ENCODE measurements at regions not wholly inside any gene's neighbourhood (a gene's known extent, or its start where the extent isn't known, plus 50 kb on each side); places are given as distances from the start of the nearest gene placed in this dataset.
"Not testable (repeated sequence)": the region's sequence is repeated elsewhere in the genome, so short reads cannot be mapped to it uniquely, and the experiment has no call there.

DNA sequence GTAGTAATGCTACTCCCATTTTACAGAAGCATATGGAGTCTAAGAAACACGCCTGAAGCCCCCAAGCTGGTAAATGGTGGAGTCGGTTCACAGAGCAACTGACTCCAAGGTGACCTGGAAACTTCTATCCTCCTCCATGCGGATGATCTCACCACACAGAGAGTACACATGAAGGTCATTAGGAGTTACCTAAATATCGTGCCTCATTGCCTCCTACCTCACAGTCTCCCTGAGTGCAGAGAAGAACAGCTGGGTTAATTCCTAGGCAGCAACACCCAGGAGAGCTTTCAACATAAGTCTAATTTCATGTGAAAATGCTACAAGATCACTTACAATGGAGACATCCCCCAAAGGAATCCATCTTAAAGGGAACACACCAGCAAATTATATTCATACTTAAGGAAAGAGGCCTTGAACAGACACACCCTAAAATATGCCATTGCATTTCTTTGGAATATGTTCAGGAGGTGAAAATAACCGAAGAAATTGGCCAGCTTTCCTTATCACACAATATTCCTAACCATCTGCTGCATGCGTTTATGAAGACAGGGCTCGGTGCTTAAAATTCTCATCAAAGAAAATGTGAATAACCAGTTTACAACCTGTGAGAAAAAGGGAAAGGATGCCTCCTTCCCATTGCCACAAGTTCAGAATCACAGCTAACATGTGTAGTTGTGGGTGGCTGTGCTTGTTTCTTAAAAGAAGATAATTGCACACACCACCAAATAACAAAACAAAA is 203.6 kb upstream of the NBEA start:
- no peaks in the 10 kb centered on the region for H3K27me3 Mint-ChIP-seq
- H3K27ac Mint-ChIP-seq: no peak overlapping the region
- ATAC-seq (ENCODE audit: low read depth) (no peak), DNase-seq (no peak)
- H3K4me2 ChIP-seq (replicated peaks; ENCODE audit: low read depth, low read length, poor library complexity, severe bottlenecking): no peak overlapping the region
- no peak overlapping the region for H3K4me3 Mint-ChIP-seq
- H3K27ac ChIP-seq (ENCODE audit: low read length in 2 of 2): no peak overlapping the region
- no peaks in the 10 kb centered on the region for H3K36me3 ChIP-seq (replicated peaks in 1 of 2; ENCODE audit: control extremely low read depth in 1 of 2, control insufficient read depth in 1 of 2, extremely low read depth in 1 of 2, insufficient read depth in 2 of 2, low read length in 1 of 2)
- no peak overlapping the region for H2AFZ ChIP-seq (ENCODE audit: insufficient read depth, low read depth, low read length, poor library complexity, severe bottlenecking)
- no peaks in the 10 kb centered on the region for H3K27me3 ChIP-seq (replicated peaks in 1 of 4; ENCODE audit: control extremely low read depth in 1 of 4, control insufficient read depth in 3 of 4, insufficient read depth in 4 of 4, low read length in 3 of 4)
- no peaks in the 10 kb centered on the region for H3K4me1 ChIP-seq (ENCODE audit: control insufficient read depth in 2 of 2, insufficient read depth in 2 of 2, low read length in 2 of 2)
- H3K9me3 Mint-ChIP-seq (ENCODE audit: insufficient read depth): no peaks in the 10 kb centered on the region
- H3K9ac ChIP-seq (ENCODE audit: low read length): no peak overlapping the region
- intact Hi-C loops (cut with micrococcal nuclease): no loop called here
- H3K4me3 ChIP-seq (ENCODE audit: control extremely low read depth in 1 of 5, extremely low read depth in 1 of 5, insufficient read depth in 1 of 5, low read depth in 2 of 5, low read length in 4 of 5): no peak overlapping the region
- H3K9me3 ChIP-seq (ENCODE audit: control extremely low read depth in 1 of 3, control insufficient read depth in 2 of 3, insufficient read depth in 1 of 3, low read length in 2 of 3): no peaks in the 10 kb centered on the region
- ChIA-PET POLR2A (no interaction called here), CTCF (no interaction called here)
- WGBS (ENCODE audit: insufficient coverage): 87% methylated on average over 3 of the region's 7 CpGs
- no peak for TF ChIP-seq EZH2 (IDR thresholded peaks at IDR 0.05; ENCODE audit: borderline replicate concordance, insufficient read depth, low read depth, low read length, poor library complexity, severe bottlenecking)
- TF ChIP-seq, protein P1, sequence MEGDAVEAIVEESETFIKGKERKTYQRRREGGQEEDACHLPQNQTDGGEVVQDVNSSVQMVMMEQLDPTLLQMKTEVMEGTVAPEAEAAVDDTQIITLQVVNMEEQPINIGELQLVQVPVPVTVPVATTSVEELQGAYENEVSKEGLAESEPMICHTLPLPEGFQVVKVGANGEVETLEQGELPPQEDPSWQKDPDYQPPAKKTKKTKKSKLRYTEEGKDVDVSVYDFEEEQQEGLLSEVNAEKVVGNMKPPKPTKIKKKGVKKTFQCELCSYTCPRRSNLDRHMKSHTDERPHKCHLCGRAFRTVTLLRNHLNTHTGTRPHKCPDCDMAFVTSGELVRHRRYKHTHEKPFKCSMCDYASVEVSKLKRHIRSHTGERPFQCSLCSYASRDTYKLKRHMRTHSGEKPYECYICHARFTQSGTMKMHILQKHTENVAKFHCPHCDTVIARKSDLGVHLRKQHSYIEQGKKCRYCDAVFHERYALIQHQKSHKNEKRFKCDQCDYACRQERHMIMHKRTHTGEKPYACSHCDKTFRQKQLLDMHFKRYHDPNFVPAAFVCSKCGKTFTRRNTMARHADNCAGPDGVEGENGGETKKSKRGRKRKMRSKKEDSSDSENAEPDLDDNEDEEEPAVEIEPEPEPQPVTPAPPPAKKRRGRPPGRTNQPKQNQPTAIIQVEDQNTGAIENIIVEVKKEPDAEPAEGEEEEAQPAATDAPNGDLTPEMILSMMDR (IDR thresholded peaks at IDR 0.05): no peak
- no peaks in the 10 kb centered on the region for H3K4me1 Mint-ChIP-seq
- H3K79me2 ChIP-seq (ENCODE audit: control insufficient read depth, insufficient read depth, low read length): no peaks in the 10 kb centered on the region
- H4K20me1 ChIP-seq (ENCODE audit: control insufficient read depth, insufficient read depth, low read length, poor library complexity, severe bottlenecking): no peaks in the 10 kb centered on the region

DNA sequence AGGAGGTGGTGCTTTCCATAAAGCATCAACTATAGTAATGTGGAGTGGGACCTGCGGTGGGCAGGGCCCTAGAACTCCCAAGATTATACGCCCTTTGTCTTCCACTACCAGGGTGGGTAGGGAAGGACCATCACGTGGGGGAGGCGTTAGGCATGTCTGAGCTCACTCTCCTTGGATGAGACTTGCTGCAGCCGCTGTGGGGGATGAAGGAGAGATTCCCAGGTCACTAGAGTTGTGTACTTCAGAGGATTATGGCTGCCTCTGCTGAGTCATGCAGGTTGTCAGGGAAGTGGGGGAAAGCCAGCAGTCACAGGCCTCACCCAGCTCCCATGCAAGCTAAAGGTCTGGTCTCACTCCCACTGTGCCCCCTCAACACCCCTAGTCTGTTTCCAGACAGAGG is 195.0 kb upstream of the NBEA start:
- H3K9me3 ChIP-seq (ENCODE audit: control extremely low read depth in 1 of 3, control insufficient read depth in 2 of 3, insufficient read depth in 1 of 3, low read length in 2 of 3); H3K4me1 Mint-ChIP-seq; H3K4me3 Mint-ChIP-seq; H3K79me2 ChIP-seq (ENCODE audit: control insufficient read depth, insufficient read depth, low read length); DNase-seq; intact Hi-C loops (cut with micrococcal nuclease); H3K4me1 ChIP-seq (ENCODE audit: control insufficient read depth in 2 of 2, insufficient read depth in 2 of 2, low read length in 2 of 2); H3K27ac ChIP-seq (ENCODE audit: low read length in 2 of 2); POLR2A ChIA-PET; H3K9me3 Mint-ChIP-seq (ENCODE audit: insufficient read depth); CTCF ChIA-PET; H3K9ac ChIP-seq (ENCODE audit: low read length); H3K27ac Mint-ChIP-seq; ATAC-seq (ENCODE audit: low read depth); H3K27me3 ChIP-seq (replicated peaks in 1 of 4; ENCODE audit: control extremely low read depth in 1 of 4, control insufficient read depth in 3 of 4, insufficient read depth in 4 of 4, low read length in 3 of 4); H3K36me3 ChIP-seq (replicated peaks in 1 of 2; ENCODE audit: control extremely low read depth in 1 of 2, control insufficient read depth in 1 of 2, extremely low read depth in 1 of 2, insufficient read depth in 2 of 2, low read length in 1 of 2); H3K4me2 ChIP-seq (replicated peaks; ENCODE audit: low read depth, low read length, poor library complexity, severe bottlenecking); H2AFZ ChIP-seq (ENCODE audit: insufficient read depth, low read depth, low read length, poor library complexity, severe bottlenecking); H4K20me1 ChIP-seq (ENCODE audit: control insufficient read depth, insufficient read depth, low read length, poor library complexity, severe bottlenecking); H3K4me3 ChIP-seq (ENCODE audit: control extremely low read depth in 1 of 5, extremely low read depth in 1 of 5, insufficient read depth in 1 of 5, low read depth in 2 of 5, low read length in 4 of 5): not testable (repeated sequence)
- H3K27me3 Mint-ChIP-seq: peaks cover 12% of the 10 kb centered on the region
- 80% methylated on average over 3 of the region's 5 CpGs for WGBS (ENCODE audit: insufficient coverage)
